ENCODE measurements at regions not wholly inside any gene's neighbourhood (a gene's known extent, or its start where the extent isn't known, plus 50 kb on each side); places are given as distances from the start of the nearest gene placed in this dataset.

DNA sequence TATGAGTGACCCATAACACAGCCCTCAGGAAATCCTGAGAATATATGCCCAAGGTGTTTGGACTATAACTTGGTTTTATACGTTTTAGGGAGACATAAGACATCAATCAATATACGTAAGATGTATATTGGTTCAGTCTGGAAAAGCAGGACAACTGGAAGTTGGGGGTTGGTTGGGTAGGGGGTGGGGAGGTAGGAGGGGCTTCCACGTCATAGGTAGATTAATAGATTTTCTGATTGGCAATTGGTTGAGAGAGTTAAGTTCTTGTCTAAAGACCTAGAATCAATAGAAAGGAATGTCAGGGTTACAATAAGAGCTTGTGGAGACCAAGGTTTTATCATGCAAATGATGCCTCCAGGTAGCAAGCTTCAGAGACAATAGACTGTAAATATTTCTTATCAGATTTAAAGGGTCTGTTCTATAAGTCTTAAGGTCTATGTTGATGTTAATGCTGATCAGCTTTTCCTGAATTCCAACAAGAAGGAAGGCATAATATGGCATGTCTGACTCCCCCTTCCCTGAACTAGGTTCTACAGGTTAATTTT, 2267.7 kb upstream of the ACO1 start:
- TF ChIP-seq, protein P1, sequence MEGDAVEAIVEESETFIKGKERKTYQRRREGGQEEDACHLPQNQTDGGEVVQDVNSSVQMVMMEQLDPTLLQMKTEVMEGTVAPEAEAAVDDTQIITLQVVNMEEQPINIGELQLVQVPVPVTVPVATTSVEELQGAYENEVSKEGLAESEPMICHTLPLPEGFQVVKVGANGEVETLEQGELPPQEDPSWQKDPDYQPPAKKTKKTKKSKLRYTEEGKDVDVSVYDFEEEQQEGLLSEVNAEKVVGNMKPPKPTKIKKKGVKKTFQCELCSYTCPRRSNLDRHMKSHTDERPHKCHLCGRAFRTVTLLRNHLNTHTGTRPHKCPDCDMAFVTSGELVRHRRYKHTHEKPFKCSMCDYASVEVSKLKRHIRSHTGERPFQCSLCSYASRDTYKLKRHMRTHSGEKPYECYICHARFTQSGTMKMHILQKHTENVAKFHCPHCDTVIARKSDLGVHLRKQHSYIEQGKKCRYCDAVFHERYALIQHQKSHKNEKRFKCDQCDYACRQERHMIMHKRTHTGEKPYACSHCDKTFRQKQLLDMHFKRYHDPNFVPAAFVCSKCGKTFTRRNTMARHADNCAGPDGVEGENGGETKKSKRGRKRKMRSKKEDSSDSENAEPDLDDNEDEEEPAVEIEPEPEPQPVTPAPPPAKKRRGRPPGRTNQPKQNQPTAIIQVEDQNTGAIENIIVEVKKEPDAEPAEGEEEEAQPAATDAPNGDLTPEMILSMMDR (IDR thresholded peaks at IDR 0.05) = no peak
- Histone ChIP-seq H3K4me1 (no peaks in the 10 kb centered on the region), H3K27ac (no peak overlapping the region), H3K4me3 (no peak overlapping the region), H3K9me3 (no peaks in the 10 kb centered on the region), H3K36me3 (no peaks in the 10 kb centered on the region), H3K27me3 (no peaks in the 10 kb centered on the region), H3K9ac (ENCODE audit: low read depth in 2 of 2, low read length in 2 of 2) (no peak overlapping the region)
- DNase-seq = no peak
- intact Hi-C loops (cut with DNase I) = no loop called here

- no peaks in the 10 kb centered on the region for H3K9me3 ChIP-seq
- H3K27me3 ChIP-seq = no peaks in the 10 kb centered on the region
- no peak overlapping the region for H3K9ac ChIP-seq (ENCODE audit: low read depth in 2 of 2, low read length in 2 of 2)
- DNase-seq = no peak
- intact Hi-C loops (cut with DNase I) = no loop called here
- TF ChIP-seq, protein P1 (IDR thresholded peaks at IDR 0.05) = no peak
- no peak overlapping the region for H3K27ac ChIP-seq
- no peaks in the 10 kb centered on the region for H3K4me1 ChIP-seq
- no peaks in the 10 kb centered on the region for H3K36me3 ChIP-seq
- H3K4me3 ChIP-seq = no peak overlapping the region
Measured at GRCh38 chr9:30120666-30121065, 2263.8 kb upstream of the ACO1 start.

- intact Hi-C loops (cut with DNase I) = no loop called here
- Histone ChIP-seq H3K27me3 (no peaks in the 10 kb centered on the region), H3K4me3 (no peak overlapping the region), H3K9me3 (no peaks in the 10 kb centered on the region), H3K36me3 (no peaks in the 10 kb centered on the region), H3K4me1 (no peaks in the 10 kb centered on the region), H3K27ac (no peak overlapping the region), H3K9ac (ENCODE audit: low read depth in 2 of 2, low read length in 2 of 2) (no peak overlapping the region)
- TF ChIP-seq, protein P1 (IDR thresholded peaks at IDR 0.05) = no peak
- DNase-seq = no peak
Measured at GRCh38 chr9:30121611-30122010, 2262.8 kb upstream of the ACO1 start.

DNA sequence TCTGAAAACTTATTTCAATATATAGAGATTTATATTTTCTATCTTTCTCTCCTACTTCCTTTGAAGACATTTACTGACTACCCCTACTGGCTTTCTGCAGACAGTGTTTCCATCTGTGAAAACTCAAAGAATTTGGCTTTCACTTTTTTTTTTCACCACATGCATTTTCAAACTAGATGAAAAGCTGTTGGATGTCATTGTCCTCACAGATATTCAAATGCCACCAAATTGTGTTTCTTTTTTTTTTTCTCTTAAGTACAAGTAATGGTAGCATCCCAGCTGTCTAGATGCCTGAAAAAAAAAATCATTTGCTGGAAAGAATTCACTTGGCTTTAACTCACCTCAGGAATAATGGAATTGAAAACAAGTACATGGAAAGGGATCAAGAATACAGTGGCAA, 2258.6 kb upstream of the ACO1 start:
- H3K27me3 ChIP-seq = no peaks in the 10 kb centered on the region
- H3K9me3 ChIP-seq = no peaks in the 10 kb centered on the region
- no peak overlapping the region for H3K4me3 ChIP-seq
- H3K36me3 ChIP-seq = no peaks in the 10 kb centered on the region
- TF ChIP-seq, protein P1 (IDR thresholded peaks at IDR 0.05) = no peak
- no peak for DNase-seq
- H3K9ac ChIP-seq (ENCODE audit: low read depth in 2 of 2, low read length in 2 of 2) = no peak overlapping the region
- H3K27ac ChIP-seq = no peak overlapping the region
- intact Hi-C loops (cut with DNase I) = no loop called here
- H3K4me1 ChIP-seq = no peaks in the 10 kb centered on the region

- no peak overlapping the region for H3K4me3 ChIP-seq
- no peaks in the 10 kb centered on the region for H3K4me1 ChIP-seq
- intact Hi-C loops (cut with DNase I) = no loop called here
- no peak for DNase-seq
- no peaks in the 10 kb centered on the region for H3K36me3 ChIP-seq
- no peaks in the 10 kb centered on the region for H3K9me3 ChIP-seq
- H3K9ac ChIP-seq (ENCODE audit: low read depth in 2 of 2, low read length in 2 of 2) = no peak overlapping the region
- no peak overlapping the region for H3K27ac ChIP-seq
- TF ChIP-seq, protein P1 (IDR thresholded peaks at IDR 0.05) = no peak
- H3K27me3 ChIP-seq = no peaks in the 10 kb centered on the region
Measured at GRCh38 chr9:30127371-30127770, 2257.1 kb upstream of the ACO1 start.
